Neural progenitor cell (in vitro differentiated cells): ENCODE measurements at regions not wholly inside any gene's neighbourhood (a gene's known extent, or its start where the extent isn't known, plus 50 kb on each side); places are given as distances from the start of the nearest gene placed in this dataset. TPM values are rescaled to one million over a fixed set of nuclear protein-coding genes. Genes with fewer than 3 reads are reported as not detected.

Source experiments
- small RNA-seq: library from RNA; depleted of rRNA; stranded (forward); fragments of <200 nt; gene quantifications from one replicate; pipeline ENCODE3, GENCODE V24; 2015

Small RNA genes lying in the stretch of these regions (small RNA-seq; reads per million reads assigned to genes)
- not detected for gene AC023232.1
